IPS DF 6.9 (cell line): ENCODE measurements at regions not wholly inside any gene's neighbourhood (a gene's known extent, or its start where the extent isn't known, plus 50 kb on each side); places are given as distances from the start of the nearest gene placed in this dataset.

Source experiments
- DNase-seq: peaks from one replicate; pipeline ENCODE4 v3.0.0-alpha.2; 2013; ENCODE audit warnings: low read depth, low spot score
- H3K27ac ChIP-seq: one replicate; pipeline ENCODE4 v1.5.1; 2013; ENCODE audit warnings: low read length, control low read depth
- H3K27me3 ChIP-seq: 2 replicates; pipeline ENCODE4 v1.6.1; 2013; ENCODE audit warnings: mild to moderate bottlenecking, low read length; ENCODE audit not compliant: control insufficient read depth, insufficient read depth
- H3K36me3 ChIP-seq: 2 replicates; pipeline ENCODE4 v1.6.1; 2013; ENCODE audit warnings: low read length; ENCODE audit not compliant: control insufficient read depth, insufficient read depth
- H3K4me1 ChIP-seq: 2 replicates; pipeline ENCODE4 v1.6.1; 2013; ENCODE audit warnings: low read length; ENCODE audit not compliant: control insufficient read depth, insufficient read depth
- H3K4me3 ChIP-seq: 2 replicates; pipeline ENCODE4 v1.5.1; 2013; ENCODE audit warnings: mild to moderate bottlenecking, low read length
- H3K9me3 ChIP-seq: 2 replicates; pipeline ENCODE4 v1.6.1; 2013; ENCODE audit warnings: low read length, inconsistent platforms; ENCODE audit not compliant: control insufficient read depth, insufficient read depth
- WGBS: extraction: QIAGEN DNeasy Blood & Tissue Kit; methylation state at CpG from one replicate; pipeline ENCODE4 v1.1.7; 2013; ENCODE audit warnings: mixed read lengths, missing lambda C conversion rate; ENCODE audit not compliant: insufficient read length, insufficient coverage; 5-methylcytosine and 5-hydroxymethylcytosine counted together

GRCh38 chr2:65920659-65921058 is 488.3 kb upstream of the SPRED2 start:
- H3K27me3 ChIP-seq: no peaks in the 10 kb centered on the region

GRCh38 chr2:65919550-65920188 is 487.3 kb upstream of the SPRED2 start:
- Histone ChIP-seq H3K4me3 (no peak overlapping the region), H3K36me3 (no peaks in the 10 kb centered on the region), H3K9me3 (no peaks in the 10 kb centered on the region), H3K27ac (no peak overlapping the region), H3K27me3 (no peaks in the 10 kb centered on the region), H3K4me1 (no peaks in the 10 kb centered on the region)
- whole genome bisulfite sequencing: no CpG with 5 or more reads among the region's 7 CpGs
- DNase-seq: no peak

More at GRCh38 chr2:65920659-65921058, 488.3 kb upstream of the SPRED2 start:
- H3K36me3 ChIP-seq: no peaks in the 10 kb centered on the region
- H3K27ac ChIP-seq: no peak overlapping the region
- H3K9me3 ChIP-seq: no peaks in the 10 kb centered on the region
- no CpG with 5 or more reads among the region's 6 CpGs for WGBS
- H3K4me1 ChIP-seq: no peaks in the 10 kb centered on the region
- H3K4me3 ChIP-seq: no peak overlapping the region
- no peak for DNase-seq

- no peaks in the 10 kb centered on the region for H3K27me3 ChIP-seq
- no peaks in the 10 kb centered on the region for H3K9me3 ChIP-seq
- no peak overlapping the region for H3K27ac ChIP-seq
- WGBS: no CpG with 5 or more reads among the region's 3 CpGs
- no peaks in the 10 kb centered on the region for H3K36me3 ChIP-seq
- no peaks in the 10 kb centered on the region for H3K4me1 ChIP-seq
- DNase-seq: no peak
- H3K4me3 ChIP-seq: no peak overlapping the region
Observed at GRCh38 chr2:65918760-65919187, 486.4 kb upstream of the SPRED2 start.

GRCh38 chr2:65917986-65918385 is 485.6 kb upstream of the SPRED2 start:
- WGBS: no CpG with 5 or more reads among the region's 2 CpGs

GRCh38 chr2:65916785-65917295 is 484.4 kb upstream of the SPRED2 start:
- no peak for DNase-seq
- no peaks in the 10 kb centered on the region for H3K36me3 ChIP-seq
- no CpG with 5 or more reads among the region's 2 CpGs for WGBS
- no peaks in the 10 kb centered on the region for H3K9me3 ChIP-seq
- H3K27me3 ChIP-seq: no peaks in the 10 kb centered on the region
- no peak overlapping the region for H3K4me3 ChIP-seq
- no peak overlapping the region for H3K27ac ChIP-seq
- no peaks in the 10 kb centered on the region for H3K4me1 ChIP-seq

More at GRCh38 chr2:65917986-65918385, 485.6 kb upstream of the SPRED2 start:
- H3K4me3 ChIP-seq: no peak overlapping the region
- H3K36me3 ChIP-seq: no peaks in the 10 kb centered on the region
- H3K9me3 ChIP-seq: no peaks in the 10 kb centered on the region
- no peak for DNase-seq
- H3K4me1 ChIP-seq: no peaks in the 10 kb centered on the region
- no peaks in the 10 kb centered on the region for H3K27me3 ChIP-seq
- no peak overlapping the region for H3K27ac ChIP-seq

- Histone ChIP-seq H3K27me3 (no peaks in the 10 kb centered on the region), H3K4me3 (no peak overlapping the region)
Observed at GRCh38 chr2:65916177-65916576, 483.8 kb upstream of the SPRED2 start.

GRCh38 chr2:65915273-65915672 is 482.9 kb upstream of the SPRED2 start:
- Histone ChIP-seq H3K9me3 (no peaks in the 10 kb centered on the region), H3K4me3 (no peak overlapping the region), H3K27me3 (no peaks in the 10 kb centered on the region), H3K4me1 (no peaks in the 10 kb centered on the region), H3K27ac (no peak overlapping the region), H3K36me3 (no peaks in the 10 kb centered on the region)
- DNase-seq: no peak
- WGBS: no CpG with 5 or more reads among the region's 3 CpGs

More at GRCh38 chr2:65916177-65916576, 483.8 kb upstream of the SPRED2 start:
- Histone ChIP-seq H3K4me1 (no peaks in the 10 kb centered on the region), H3K36me3 (no peaks in the 10 kb centered on the region), H3K9me3 (no peaks in the 10 kb centered on the region), H3K27ac (no peak overlapping the region)
- DNase-seq: no peak

- no peak overlapping the region for H3K27ac ChIP-seq
- DNase-seq: no peak
Observed at GRCh38 chr2:65914244-65914786, 481.9 kb upstream of the SPRED2 start.

GRCh38 chr2:65913813-65914212 is 481.4 kb upstream of the SPRED2 start:
- no peak overlapping the region for H3K27ac ChIP-seq
- no peaks in the 10 kb centered on the region for H3K36me3 ChIP-seq
- H3K9me3 ChIP-seq: no peaks in the 10 kb centered on the region
- H3K4me3 ChIP-seq: no peak overlapping the region
- DNase-seq: no peak
- WGBS: no CpG with 5 or more reads among the region's 9 CpGs
- no peaks in the 10 kb centered on the region for H3K27me3 ChIP-seq
- no peaks in the 10 kb centered on the region for H3K4me1 ChIP-seq

More at GRCh38 chr2:65914244-65914786, 481.9 kb upstream of the SPRED2 start:
- no peaks in the 10 kb centered on the region for H3K9me3 ChIP-seq
- no peak overlapping the region for H3K4me3 ChIP-seq
- H3K27me3 ChIP-seq: no peaks in the 10 kb centered on the region
- H3K36me3 ChIP-seq: no peaks in the 10 kb centered on the region
- no CpG with 5 or more reads among the region's 7 CpGs for WGBS
- no peaks in the 10 kb centered on the region for H3K4me1 ChIP-seq

- no CpG with 5 or more reads among the region's 1 CpG for WGBS
- no peaks in the 10 kb centered on the region for H3K36me3 ChIP-seq
- H3K4me3 ChIP-seq: no peak overlapping the region
- H3K4me1 ChIP-seq: no peaks in the 10 kb centered on the region
- H3K27me3 ChIP-seq: no peaks in the 10 kb centered on the region
- DNase-seq: no peak
- no peaks in the 10 kb centered on the region for H3K9me3 ChIP-seq
- no peak overlapping the region for H3K27ac ChIP-seq
Observed at GRCh38 chr2:65901756-65902155, 469.4 kb upstream of the SPRED2 start.

DNA sequence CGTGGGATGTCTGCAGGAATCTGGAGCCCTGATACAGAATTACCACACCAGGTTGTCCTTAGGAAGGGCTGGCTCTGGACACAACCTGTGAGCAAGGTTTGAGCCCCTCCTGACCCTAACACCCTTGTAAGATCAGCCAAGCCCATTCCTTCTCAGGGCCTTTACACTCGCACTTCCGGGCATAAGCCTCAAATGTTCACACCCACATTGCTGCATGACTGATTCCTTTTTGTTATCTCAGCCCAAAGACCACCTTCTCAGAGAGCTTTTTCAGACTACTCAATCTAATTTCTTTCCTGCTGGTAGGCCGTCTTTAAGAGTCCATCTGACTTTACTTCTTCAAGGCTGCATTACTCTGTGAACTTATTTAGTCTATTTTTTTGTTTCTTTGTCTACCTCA is 464.0 kb upstream of the SPRED2 start:
- Histone ChIP-seq H3K9me3 (no peaks in the 10 kb centered on the region), H3K27me3 (no peaks in the 10 kb centered on the region), H3K4me3 (no peak overlapping the region), H3K27ac (no peak overlapping the region), H3K36me3 (no peaks in the 10 kb centered on the region), H3K4me1 (no peaks in the 10 kb centered on the region)
- no peak for DNase-seq
- no CpG with 5 or more reads among the region's 4 CpGs for WGBS
